Right atrium auricular region (tissue), 2 donors: ENCODE measurements at regions not wholly inside any gene's neighbourhood (a gene's known extent, or its start where the extent isn't known, plus 50 kb on each side); places are given as distances from the start of the nearest gene placed in this dataset.

ENCODE experiments used
- DNase-seq: peaks from one replicate; pipeline ENCODE4 v3.0.0-alpha.2; 2019; ENCODE audit warnings: low spot score
- H3K27ac ChIP-seq, 2 donors: fragments of 200-600 bp; sonication (generic); 1 replicate in 1 of 2; 2 replicates in 1 of 2; pipeline ENCODE4 v1.5.1; 2016 to 2019
- H3K27me3 ChIP-seq, 2 donors: fragments of 200-600 bp; sonication (generic); one replicate each; pipeline versions ENCODE4 v1.5.1 to v1.6.0; 2017 to 2019
- H3K36me3 ChIP-seq: fragments of 200-600 bp; sonication (generic); one replicate; pipeline ENCODE4 v1.5.1; 2016
- H3K4me1 ChIP-seq, 2 donors: fragments of 200-600 bp; sonication (generic); one replicate each; pipeline versions ENCODE4 v1.5.1 to v1.6.0; 2017 to 2019
- H3K4me3 ChIP-seq, 2 donors: fragments of 200-600 bp; sonication (generic); 1 replicate in 1 of 2; 2 replicates in 1 of 2; pipeline ENCODE4 v1.5.1; 2017 to 2019; ENCODE audit warnings: mild to moderate bottlenecking in 1 of 2, moderate library complexity in 1 of 2
- H3K9me3 ChIP-seq, 2 donors: fragments of 200-600 bp; sonication (generic); one replicate each; pipeline ENCODE4 v1.5.1; 2019
- TF ChIP-seq, protein P1 (sequence below), 2 donors: fragments of 200-600 bp; sonication (generic); IDR thresholded peaks; one replicate each; pipeline ENCODE4 v1.5.1; 2019; ENCODE audit warnings: antibody characterized with exemption in 2 of 2

- no peak for DNase-seq
- H3K9me3 ChIP-seq, result no peaks in the 10 kb centered on the region
- H3K4me1 ChIP-seq, result no peaks in the 10 kb centered on the region
- no peaks in the 10 kb centered on the region for H3K36me3 ChIP-seq
- no peak overlapping the region for H3K27ac ChIP-seq
- TF ChIP-seq, protein P1, sequence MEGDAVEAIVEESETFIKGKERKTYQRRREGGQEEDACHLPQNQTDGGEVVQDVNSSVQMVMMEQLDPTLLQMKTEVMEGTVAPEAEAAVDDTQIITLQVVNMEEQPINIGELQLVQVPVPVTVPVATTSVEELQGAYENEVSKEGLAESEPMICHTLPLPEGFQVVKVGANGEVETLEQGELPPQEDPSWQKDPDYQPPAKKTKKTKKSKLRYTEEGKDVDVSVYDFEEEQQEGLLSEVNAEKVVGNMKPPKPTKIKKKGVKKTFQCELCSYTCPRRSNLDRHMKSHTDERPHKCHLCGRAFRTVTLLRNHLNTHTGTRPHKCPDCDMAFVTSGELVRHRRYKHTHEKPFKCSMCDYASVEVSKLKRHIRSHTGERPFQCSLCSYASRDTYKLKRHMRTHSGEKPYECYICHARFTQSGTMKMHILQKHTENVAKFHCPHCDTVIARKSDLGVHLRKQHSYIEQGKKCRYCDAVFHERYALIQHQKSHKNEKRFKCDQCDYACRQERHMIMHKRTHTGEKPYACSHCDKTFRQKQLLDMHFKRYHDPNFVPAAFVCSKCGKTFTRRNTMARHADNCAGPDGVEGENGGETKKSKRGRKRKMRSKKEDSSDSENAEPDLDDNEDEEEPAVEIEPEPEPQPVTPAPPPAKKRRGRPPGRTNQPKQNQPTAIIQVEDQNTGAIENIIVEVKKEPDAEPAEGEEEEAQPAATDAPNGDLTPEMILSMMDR (IDR thresholded peaks at IDR 0.05), result no peak
- no peaks in the 10 kb centered on the region for H3K27me3 ChIP-seq
- H3K4me3 ChIP-seq, result no peak overlapping the region
These were observed 117.9 kb downstream of the GPCPD1 start for GRCh38 chr20:5492937-5493336.

- no peak for DNase-seq
- Histone ChIP-seq H3K36me3 (no peaks in the 10 kb centered on the region), H3K27me3 (no peaks in the 10 kb centered on the region), H3K27ac (no peak overlapping the region), H3K4me3 (no peak overlapping the region), H3K9me3 (no peaks in the 10 kb centered on the region), H3K4me1 (no peaks in the 10 kb centered on the region)
- TF ChIP-seq, protein P1 (IDR thresholded peaks at IDR 0.05), result no peak
These were observed 119.4 kb downstream of the GPCPD1 start for GRCh38 chr20:5491455-5491854.

DNA sequence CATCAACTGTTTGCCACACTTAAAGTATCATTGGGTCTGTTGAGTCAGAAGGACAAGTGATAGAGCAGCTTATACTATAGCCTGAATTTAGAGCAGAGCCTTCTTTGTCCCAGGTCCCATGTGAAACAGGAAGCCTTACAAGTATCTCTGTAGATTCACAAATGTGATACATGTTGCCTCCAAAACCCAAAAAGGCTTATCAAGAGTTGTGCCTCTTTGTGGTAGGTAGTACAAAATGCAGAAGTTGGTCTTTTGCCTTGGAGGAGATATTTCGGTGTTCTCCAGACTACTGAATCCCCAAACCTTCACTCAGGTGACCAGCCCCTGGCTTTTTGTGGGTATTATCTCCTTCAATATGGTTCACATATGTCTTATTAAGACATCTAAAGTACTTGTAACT lies 121.2 kb downstream of the GPCPD1 start:
- Histone ChIP-seq H3K4me3 (no peak overlapping the region), H3K4me1 (no peaks in the 10 kb centered on the region), H3K36me3 (no peaks in the 10 kb centered on the region), H3K9me3 (no peaks in the 10 kb centered on the region), H3K27me3 (no peaks in the 10 kb centered on the region), H3K27ac (no peak overlapping the region)
- no peak for DNase-seq
- TF ChIP-seq, protein P1 (IDR thresholded peaks at IDR 0.05), result no peak

DNA sequence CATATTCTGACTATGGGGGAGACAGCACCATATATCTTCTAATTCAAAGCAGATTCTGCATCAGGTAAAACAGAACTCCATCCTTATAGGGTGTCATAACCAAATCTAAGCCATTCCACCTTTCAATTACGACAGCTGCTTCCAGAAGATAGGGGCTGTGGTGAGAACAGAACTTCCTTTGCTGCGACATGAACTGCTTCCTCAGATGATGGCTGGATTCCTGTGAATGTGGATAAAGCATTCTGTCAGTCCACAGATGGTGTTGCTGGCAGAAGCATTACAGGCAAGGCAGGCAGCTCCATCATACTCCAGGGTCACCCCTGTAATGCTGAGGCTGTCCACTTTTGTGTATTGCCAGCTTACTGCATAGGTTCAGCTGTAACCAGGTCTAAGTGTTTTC lies 122.0 kb downstream of the GPCPD1 start:
- no peak overlapping the region for H3K27ac ChIP-seq
- no peak overlapping the region for H3K4me3 ChIP-seq
- H3K4me1 ChIP-seq, result no peaks in the 10 kb centered on the region
- TF ChIP-seq, protein P1 (IDR thresholded peaks at IDR 0.05), result no peak
- DNase-seq, result no peak
- H3K9me3 ChIP-seq, result no peaks in the 10 kb centered on the region
- H3K36me3 ChIP-seq, result no peaks in the 10 kb centered on the region
- H3K27me3 ChIP-seq, result no peaks in the 10 kb centered on the region

- Histone ChIP-seq H3K27ac (no peak overlapping the region), H3K27me3 (no peaks in the 10 kb centered on the region), H3K4me1 (no peaks in the 10 kb centered on the region), H3K4me3 (no peak overlapping the region), H3K9me3 (no peaks in the 10 kb centered on the region), H3K36me3 (no peaks in the 10 kb centered on the region)
- DNase-seq, result no peak
- TF ChIP-seq, protein P1 (IDR thresholded peaks at IDR 0.05), result no peak
These were observed 124.3 kb downstream of the GPCPD1 start for GRCh38 chr20:5486377-5487054.

- H3K9me3 ChIP-seq, result no peaks in the 10 kb centered on the region
- no peaks in the 10 kb centered on the region for H3K4me1 ChIP-seq
- H3K36me3 ChIP-seq, result no peaks in the 10 kb centered on the region
- no peak overlapping the region for H3K4me3 ChIP-seq
- no peak for DNase-seq
- H3K27ac ChIP-seq, result no peak overlapping the region
- no peaks in the 10 kb centered on the region for H3K27me3 ChIP-seq
- TF ChIP-seq, protein P1 (IDR thresholded peaks at IDR 0.05), result no peak
These were observed 125.9 kb downstream of the GPCPD1 start for GRCh38 chr20:5484926-5485325.
